SK-N-SH (cell line): ENCODE measurements at regions not wholly inside any gene's neighbourhood (a gene's known extent, or its start where the extent isn't known, plus 50 kb on each side); places are given as distances from the start of the nearest gene placed in this dataset.

Experiments used
- CTCF ChIA-PET: fragments of 300-600, 350-600 bp; formaldehyde crosslinking; extraction: SDS; loops from one replicate; lab custom pipeline; 2021; lab: Yijun Ruan, JAX
- POLR2A ChIA-PET: fragments of 350-600 bp; sonication (Branson Sonifier 250); formaldehyde crosslinking; extraction: SDS; loops from one replicate; lab custom pipeline; 2020; ENCODE audit warnings: antibody characterized with exemption, inconsistent platforms; lab: Yijun Ruan, JAX
- DNase-seq: peaks from one replicate; pipeline ENCODE4 v3.0.0; 2012
- H2AFZ ChIP-seq: fragments of 200-600 bp; sonication (generic); 2 replicates; pipeline ENCODE4 v1.8.1; 2016; ENCODE audit warnings: antibody characterized with exemption, mild to moderate bottlenecking, low read depth
- H3F3A ChIP-seq: fragments of 200-600 bp; sonication (generic); replicated peaks from 2 replicates; pipeline ENCODE3; 2016; ENCODE audit warnings: antibody characterized with exemption, mild to moderate bottlenecking; ENCODE audit not compliant: insufficient read depth
- H3K27ac ChIP-seq, 2 experiments: fragments of 200-500 bp in 1 of 2; fragments of 200-600 bp in 1 of 2; sonication (Bioruptor generic) in 1 of 2; sonication (generic), shearing (Covaris generic) in 1 of 2; 2 replicates each; pipeline versions ENCODE4 v1.5.1 to v1.6.1; 2014 to 2016; ENCODE audit warnings: low read depth in 2 of 2, inconsistent platforms in 1 of 2, low read length in 1 of 2, mild to moderate bottlenecking in 1 of 2, mixed read lengths in 1 of 2
- H3K27me3 ChIP-seq: fragments of 200-600 bp; sonication (generic), shearing (Covaris generic); 2 replicates; pipeline ENCODE4 v1.6.1; 2016; ENCODE audit warnings: mixed run types; ENCODE audit not compliant: insufficient read depth
- H3K36me3 ChIP-seq, 2 experiments: fragments of 200-500 bp in 1 of 2; fragments of 200-600 bp in 1 of 2; sonication (Bioruptor generic) in 1 of 2; sonication (generic) in 1 of 2; replicated peaks in 1 of 2; 2 replicates each; pipeline versions ENCODE3 to v1.5.1; 2014 to 2016; ENCODE audit warnings: low read length in 1 of 2, mild to moderate bottlenecking in 1 of 2; ENCODE audit not compliant: insufficient read depth in 2 of 2, control insufficient read depth in 1 of 2
- H3K4me1 ChIP-seq, 2 experiments: fragments of 200-500 bp in 1 of 2; fragments of 200-600 bp in 1 of 2; sonication (Bioruptor generic) in 1 of 2; sonication (generic), shearing (Covaris generic) in 1 of 2; 2 replicates each; pipeline versions ENCODE4 v1.5.1 to v1.6.1; 2014 to 2016; ENCODE audit warnings: low read depth in 1 of 2, low read length in 1 of 2, mixed run types in 1 of 2; ENCODE audit not compliant: insufficient read depth in 2 of 2, control insufficient read depth in 1 of 2
- H3K4me2 ChIP-seq: fragments of 200-600 bp; sonication (generic), shearing (Covaris generic); 2 replicates; pipeline ENCODE4 v1.6.1; 2017; ENCODE audit warnings: mixed run types
- H3K4me3 ChIP-seq, 2 experiments: fragments of 200-500 bp in 1 of 2; fragments of 200-600 bp in 1 of 2; sonication (Bioruptor generic) in 1 of 2; sonication (generic), shearing (Covaris generic) in 1 of 2; 2 replicates each; pipeline versions ENCODE4 v1.5.1 to v1.8.1; 2014 to 2016; ENCODE audit warnings: low read depth in 2 of 2, inconsistent platforms in 1 of 2, low read length in 1 of 2, mild to moderate bottlenecking in 1 of 2, mixed read lengths in 1 of 2, moderate library complexity in 1 of 2
- H3K79me2 ChIP-seq: fragments of 200-600 bp; sonication (generic); 2 replicates; pipeline ENCODE4 v1.8.1; 2017; ENCODE audit warnings: mild to moderate bottlenecking; ENCODE audit not compliant: insufficient read depth
- H3K9ac ChIP-seq: fragments of 200-600 bp; sonication (generic); 2 replicates; pipeline ENCODE4 v1.6.1; 2017; ENCODE audit warnings: mixed run types
- H3K9me2 ChIP-seq: fragments of 200-600 bp; sonication (generic); 2 replicates; pipeline ENCODE4 v1.6.1; 2017; ENCODE audit warnings: mixed run types
- H3K9me3 ChIP-seq: fragments of 200-600 bp; sonication (generic); 2 replicates; pipeline ENCODE4 v1.6.1; 2017; ENCODE audit warnings: mixed run types, mild to moderate bottlenecking, moderate library complexity
- H4K20me1 ChIP-seq: fragments of 200-600 bp; sonication (generic); 2 replicates; pipeline ENCODE4 v1.6.1; 2017; ENCODE audit warnings: mild to moderate bottlenecking, mixed run types; ENCODE audit not compliant: insufficient read depth
- CHD2 ChIP-seq: fragments of 150-350 bp; IDR thresholded peaks from 2 replicates; pipeline ENCODE4 v1.6.1; 2018; ENCODE audit warnings: low read length; ENCODE audit not compliant: partially characterized antibody
- ELF1 ChIP-seq: IDR thresholded peaks from 2 replicates; pipeline ENCODE4 v1.4.0; 2012
- MAX ChIP-seq: IDR thresholded peaks from 2 replicates; pipeline ENCODE4 v1.4.0; 2012; ENCODE audit warnings: low read depth
- MXI1 ChIP-seq: IDR thresholded peaks from 2 replicates; pipeline ENCODE4 v1.6.1; 2012; ENCODE audit warnings: mild to moderate bottlenecking, low read depth, low read length, improper control_type of control experiment
- SIN3A ChIP-seq: IDR thresholded peaks from 2 replicates; pipeline ENCODE4 v1.6.1; 2012; ENCODE audit warnings: low read depth, mild to moderate bottlenecking, low read length, moderate library complexity, borderline replicate concordance
- ZBTB33 ChIP-seq: IDR thresholded peaks from 2 replicates; pipeline ENCODE4 v1.4.0; 2012; ENCODE audit warnings: low read depth, borderline replicate concordance
- WGBS: methylation state at CpG from one replicate; pipeline ENCODE4 v1.1.6; 2017; ENCODE audit warnings: low lambda C conversion rate; 5-methylcytosine and 5-hydroxymethylcytosine counted together
- TF ChIP-seq, protein P1 (sequence below): IDR thresholded peaks from 2 replicates; pipeline ENCODE4 v1.4.0; 2012; ENCODE audit warnings: low read depth, borderline replicate concordance

GRCh38 chr5:39945870-39946269 lies 521.1 kb upstream of the DAB2 start:
- 43% methylated on average over 1 of the region's 1 CpG for WGBS
- H4K20me1 ChIP-seq = no peaks in the 10 kb centered on the region
- no peak overlapping the region for H3K27ac ChIP-seq
- POLR2A ChIA-PET = no interaction called here
- no peaks in the 10 kb centered on the region for H3K79me2 ChIP-seq
- H3K4me3 ChIP-seq = no peak overlapping the region
- no peaks in the 10 kb centered on the region for H3F3A ChIP-seq
- H3K36me3 ChIP-seq = no peaks in the 10 kb centered on the region
- no peak overlapping the region for H3K4me2 ChIP-seq
- H3K27me3 ChIP-seq = no peaks in the 10 kb centered on the region
- no peak overlapping the region for H3K9ac ChIP-seq
- no peak for TF ChIP-seq MXI1
- H2AFZ ChIP-seq = no peak overlapping the region
- CTCF ChIA-PET = interaction anchor here (1.0 kb wide), 1 partner anchor 743 kb away, joined by 3 read pairs; no protein-coding TSS in a partner anchor
- H3K4me1 ChIP-seq = no peaks in the 10 kb centered on the region
- no peak for DNase-seq
- no peaks in the 10 kb centered on the region for H3K9me2 ChIP-seq
- H3K9me3 ChIP-seq = no peaks in the 10 kb centered on the region

GRCh38 chr5:39943811-39944210 lies 519.0 kb upstream of the DAB2 start:
- Histone ChIP-seq H3K9me2 (no peaks in the 10 kb centered on the region), H3K79me2 (no peaks in the 10 kb centered on the region), H3K4me3 (no peak overlapping the region), H3K27me3 (no peaks in the 10 kb centered on the region), H3K4me1 (no peaks in the 10 kb centered on the region), H4K20me1 (no peaks in the 10 kb centered on the region), H3K4me2 (no peak overlapping the region), H3F3A (no peaks in the 10 kb centered on the region), H3K9me3 (no peaks in the 10 kb centered on the region), H2AFZ (no peak overlapping the region), H3K36me3 (no peaks in the 10 kb centered on the region), H3K9ac (no peak overlapping the region), H3K27ac (no peak overlapping the region)
- WGBS = 20% methylated on average over 1 of the region's 1 CpG
- TF ChIP-seq SIN3A = no peak
- ChIA-PET CTCF (no interaction called here), POLR2A (no interaction called here)
- DNase-seq = no peak

GRCh38 chr5:39942606-39943005 lies 517.8 kb upstream of the DAB2 start:
- 3% methylated on average over 1 of the region's 1 CpG for WGBS
- CTCF ChIA-PET = no interaction called here

More at GRCh38 chr5:39942606-39943005, 517.8 kb upstream of the DAB2 start:
- Histone ChIP-seq H3F3A (no peaks in the 10 kb centered on the region), H3K4me2 (no peak overlapping the region), H4K20me1 (no peaks in the 10 kb centered on the region), H3K27me3 (no peaks in the 10 kb centered on the region), H3K36me3 (no peaks in the 10 kb centered on the region), H3K9me2 (no peaks in the 10 kb centered on the region), H3K79me2 (no peaks in the 10 kb centered on the region), H3K9ac (no peak overlapping the region), H3K4me1 (no peaks in the 10 kb centered on the region), H3K27ac (no peak overlapping the region), H3K4me3 (no peak overlapping the region), H2AFZ (no peak overlapping the region), H3K9me3 (no peaks in the 10 kb centered on the region)
- TF ChIP-seq MAX (no peak), ELF1 (no peak), SIN3A (no peak), ZBTB33 (no peak), CHD2 (no peak)
- TF ChIP-seq, protein P1, sequence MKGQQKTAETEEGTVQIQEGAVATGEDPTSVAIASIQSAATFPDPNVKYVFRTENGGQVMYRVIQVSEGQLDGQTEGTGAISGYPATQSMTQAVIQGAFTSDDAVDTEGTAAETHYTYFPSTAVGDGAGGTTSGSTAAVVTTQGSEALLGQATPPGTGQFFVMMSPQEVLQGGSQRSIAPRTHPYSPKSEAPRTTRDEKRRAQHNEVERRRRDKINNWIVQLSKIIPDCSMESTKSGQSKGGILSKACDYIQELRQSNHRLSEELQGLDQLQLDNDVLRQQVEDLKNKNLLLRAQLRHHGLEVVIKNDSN = no peak
- no peak for DNase-seq
- POLR2A ChIA-PET = no interaction called here
